H1 (cell line): ENCODE measurements at regions not wholly inside any gene's neighbourhood (a gene's known extent, or its start where the extent isn't known, plus 50 kb on each side); places are given as distances from the start of the nearest gene placed in this dataset.

Experiments used
- CTCF ChIA-PET: fragments of 300-600 bp; sonication (Branson Sonifier 250); formaldehyde crosslinking; loops from one replicate; lab custom pipeline; 2021; ENCODE audit not compliant: partially characterized antibody; lab: Charles Lee
- POLR2A ChIA-PET: fragments of 300-600 bp; sonication (Branson Sonifier 250); formaldehyde crosslinking; loops from one replicate; lab custom pipeline; 2021; ENCODE audit warnings: inconsistent platforms; ENCODE audit not compliant: partially characterized antibody; lab: Charles Lee
- DNase-seq, 2 experiments: peaks; one replicate each; pipeline versions ENCODE4 v3.0.0 to v3.0.0-alpha.2; 2010 to 2022; ENCODE audit warnings: low spot score in 2 of 2, low read depth in 1 of 2, mixed read lengths in 1 of 2
- FAIRE-seq: peaks from 2 replicates; lab custom pipeline; 2011; peaks lifted over from hg19 to GRCh38; lab: Jason Lieb, UNC
- H2AFZ ChIP-seq: 2 replicates; pipeline ENCODE4 v1.8.1; 2012; ENCODE audit warnings: low read length, inconsistent platforms
- H2AK5ac ChIP-seq: 2 replicates; pipeline ENCODE4 v1.6.1; 2013; ENCODE audit warnings: low read depth, low read length
- H2BK120ac ChIP-seq: replicated peaks from 2 replicates; pipeline ENCODE3; 2013; ENCODE audit warnings: low read depth, low read length, inconsistent platforms
- H2BK12ac ChIP-seq: 2 replicates; pipeline ENCODE4 v1.6.1; 2013; ENCODE audit warnings: low read depth, low read length
- H2BK15ac ChIP-seq: 2 replicates; pipeline ENCODE4 v1.6.1; 2013; ENCODE audit warnings: low read length
- H2BK20ac ChIP-seq: 2 replicates; pipeline ENCODE4 v1.6.1; 2013; ENCODE audit warnings: low read length
- H2BK5ac ChIP-seq: 2 replicates; pipeline ENCODE4 v1.6.1; 2013; ENCODE audit warnings: low read depth, low read length
- H3K14ac ChIP-seq: 2 replicates; pipeline ENCODE4 v1.6.1; 2013; ENCODE audit warnings: inconsistent platforms; ENCODE audit not compliant: insufficient read length
- H3K18ac ChIP-seq: 2 replicates; pipeline ENCODE4 v1.6.1; 2013; ENCODE audit warnings: low read length; ENCODE audit errors: extremely low read depth
- H3K23ac ChIP-seq: 2 replicates; pipeline ENCODE4 v1.6.1; 2013; ENCODE audit warnings: inconsistent platforms; ENCODE audit not compliant: insufficient read length
- H3K23me2 ChIP-seq: 2 replicates; pipeline ENCODE4 v1.6.1; 2013; ENCODE audit warnings: low read depth, low read length
- H3K27ac ChIP-seq: 2 replicates; pipeline ENCODE4 v1.6.1; 2011; ENCODE audit warnings: low read depth, low read length, inconsistent platforms
- H3K27me3 ChIP-seq, 4 experiments: replicated peaks in 1 of 4; 1 replicate in 1 of 4; 2 replicates in 3 of 4; pipeline versions ENCODE4 v1.6.1 to v1.8.1; 2011 to 2013; ENCODE audit warnings: low read length in 3 of 4, mild to moderate bottlenecking in 3 of 4, inconsistent platforms in 2 of 4, mixed read lengths in 2 of 4, moderate library complexity in 1 of 4; ENCODE audit not compliant: control insufficient read depth in 3 of 4, insufficient read depth in 3 of 4; ENCODE audit errors: extremely low read depth in 1 of 4
- H3K36me3 ChIP-seq, 4 experiments: 2 replicates each; pipeline versions ENCODE4 v1.6.1 to v1.8.1; 2011 to 2013; ENCODE audit warnings: mild to moderate bottlenecking in 4 of 4, low read length in 3 of 4, moderate library complexity in 2 of 4, control low read depth in 1 of 4, inconsistent platforms in 1 of 4; ENCODE audit not compliant: insufficient read depth in 4 of 4, control insufficient read depth in 2 of 4
- H3K4ac ChIP-seq: replicated peaks from 2 replicates; pipeline ENCODE3; 2013; ENCODE audit warnings: low read length, low read depth, mixed read lengths, inconsistent platforms; ENCODE audit not compliant: insufficient read length
- H3K4me1 ChIP-seq, 4 experiments: replicated peaks in 1 of 4; 1 replicate in 1 of 4; 2 replicates in 3 of 4; pipeline versions ENCODE4 v1.6.1 to v1.8.1; 2011 to 2013; ENCODE audit warnings: low read length in 3 of 4, inconsistent platforms in 2 of 4, mixed read lengths in 1 of 4; ENCODE audit not compliant: insufficient read depth in 4 of 4, control insufficient read depth in 3 of 4
- H3K4me2 ChIP-seq, 2 experiments: 2 replicates each; pipeline versions ENCODE4 v1.6.1 to v1.8.1; 2011 to 2013; ENCODE audit warnings: low read depth in 2 of 2, low read length in 2 of 2, control low read depth in 1 of 2, inconsistent platforms in 1 of 2, mild to moderate bottlenecking in 1 of 2; ENCODE audit not compliant: insufficient read depth in 1 of 2
- H3K4me3 ChIP-seq, 4 experiments: fragments of 200-600, 300-600 bp in 1 of 4; sonication (generic), shearing (Covaris generic), sonication (Bioruptor Twin) in 1 of 4; 2 replicates each; pipeline versions ENCODE4 v1.5.1 to v1.8.1; 2011 to 2016; ENCODE audit warnings: low read length in 4 of 4, low read depth in 3 of 4, control low read depth in 2 of 4, inconsistent platforms in 2 of 4, mild to moderate bottlenecking in 2 of 4, mixed read lengths in 1 of 4, moderate library complexity in 1 of 4; ENCODE audit not compliant: insufficient read depth in 2 of 4; ENCODE audit errors: extremely low read depth in 1 of 4
- H3K56ac ChIP-seq: replicated peaks from 2 replicates; pipeline ENCODE3; 2013; ENCODE audit warnings: low read depth, mild to moderate bottlenecking, mixed read lengths, low read length, inconsistent platforms; ENCODE audit not compliant: insufficient read length
- H3K79me1 ChIP-seq: 2 replicates; pipeline ENCODE4 v1.6.1; 2013; ENCODE audit warnings: low read depth, low read length, control low read depth
- H3K79me2 ChIP-seq, 2 experiments: 2 replicates each; pipeline versions ENCODE4 v1.6.1 to v1.8.1; 2012 to 2013; ENCODE audit warnings: low read length in 2 of 2, mild to moderate bottlenecking in 2 of 2, inconsistent platforms in 1 of 2; ENCODE audit not compliant: insufficient read depth in 2 of 2, control insufficient read depth in 1 of 2
- H3K9ac ChIP-seq, 4 experiments: replicated peaks in 1 of 4; 1 replicate in 1 of 4; 2 replicates in 3 of 4; pipeline versions ENCODE4 v1.6.1 to v1.8.1; 2011 to 2013; ENCODE audit warnings: low read depth in 3 of 4, low read length in 3 of 4, control low read depth in 2 of 4, mild to moderate bottlenecking in 2 of 4, moderate library complexity in 2 of 4, inconsistent platforms in 1 of 4; ENCODE audit errors: extremely low read depth in 1 of 4
- H3K9me3 ChIP-seq, 2 experiments: 2 replicates each; pipeline versions ENCODE4 v1.6.1 to v1.8.1; 2012 to 2013; ENCODE audit warnings: mild to moderate bottlenecking in 2 of 2, moderate library complexity in 2 of 2, control low read depth in 1 of 2, inconsistent platforms in 1 of 2, low read depth in 1 of 2, low read length in 1 of 2, mixed read lengths in 1 of 2; ENCODE audit not compliant: insufficient read depth in 2 of 2
- H4K20me1 ChIP-seq, 2 experiments: replicated peaks in 1 of 2; 2 replicates each; pipeline versions ENCODE3 to v1.8.1; 2011 to 2013; ENCODE audit warnings: inconsistent platforms in 2 of 2, low read length in 2 of 2, mild to moderate bottlenecking in 1 of 2; ENCODE audit not compliant: insufficient read depth in 2 of 2, control insufficient read depth in 1 of 2
- H4K5ac ChIP-seq: 2 replicates; pipeline ENCODE4 v1.6.1; 2013; ENCODE audit warnings: low read length, low read depth, mixed read lengths, inconsistent platforms; ENCODE audit not compliant: insufficient read length
- H4K8ac ChIP-seq: 2 replicates; pipeline ENCODE4 v1.8.0; 2013; ENCODE audit warnings: mild to moderate bottlenecking, moderate library complexity, low read length, inconsistent platforms; ENCODE audit not compliant: insufficient read depth; ENCODE audit errors: extremely low read depth
- H4K91ac ChIP-seq: replicated peaks from 2 replicates; pipeline ENCODE3; 2013; ENCODE audit warnings: low read length, mixed read lengths, inconsistent platforms; ENCODE audit not compliant: insufficient read length
- CREB1 ChIP-seq: IDR thresholded peaks from 2 replicates; pipeline ENCODE4 v1.6.1; 2012; ENCODE audit warnings: inconsistent platforms
- USF2 ChIP-seq: IDR thresholded peaks from 2 replicates; pipeline ENCODE4 v1.6.1; 2011; ENCODE audit warnings: low read length, improper control_type of control experiment
- WGBS, 2 experiments: shearing (Covaris generic) in 1 of 2; methylation state at CpG; one replicate each; pipeline versions ENCODE4 v1.1.6 to v1.1.7; 2013 to 2015; ENCODE audit warnings: low lambda C conversion rate in 2 of 2, mixed read lengths in 2 of 2, inconsistent platforms in 1 of 2, low coverage in 1 of 2, missing lambda C conversion rate in 1 of 2; ENCODE audit not compliant: insufficient replicate concordance in 2 of 2, insufficient coverage in 1 of 2, insufficient read length in 1 of 2; ENCODE audit errors: extremely low coverage in 1 of 2, missing lambda C conversion rate in 1 of 2; 5-methylcytosine and 5-hydroxymethylcytosine counted together

DNA sequence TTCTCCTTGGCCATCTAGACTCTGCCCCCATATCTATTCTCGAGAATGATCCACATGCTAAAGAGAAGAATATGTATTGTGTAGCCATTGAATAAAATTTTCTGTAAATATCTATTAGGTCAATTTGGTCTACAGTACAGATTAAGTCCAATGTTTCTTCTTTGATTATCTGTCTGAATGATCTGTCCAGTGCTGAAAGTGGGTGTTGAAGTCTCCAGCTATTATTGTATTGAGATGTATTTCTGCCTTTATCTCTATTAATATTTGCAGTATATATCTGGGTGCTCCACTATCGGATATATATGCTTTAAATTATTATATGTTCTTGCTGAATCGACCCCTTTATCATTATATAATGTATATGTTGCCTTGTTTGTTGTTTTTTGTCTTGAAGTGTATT is 384.9 kb upstream of the ROBO1 start:
- H3K4me1 ChIP-seq: no peaks in the 10 kb centered on the region
- H4K8ac ChIP-seq: no peak overlapping the region
- CTCF ChIA-PET: no interaction called here
- no peak overlapping the region for H4K91ac ChIP-seq
- no peaks in the 10 kb centered on the region for H3K23me2 ChIP-seq
- no peak overlapping the region for H3K23ac ChIP-seq
- no peak overlapping the region for H2BK20ac ChIP-seq
- TF ChIP-seq USF2: no peak
- TF ChIP-seq CREB1: no peak
- TF ChIP-seq, all 59 proteins: peak for 0
- Histone ChIP-seq H4K5ac (no peak overlapping the region), H3K4me3 (no peak overlapping the region), H3K14ac (no peak overlapping the region), H2BK5ac (no peak overlapping the region), H3K56ac (no peak overlapping the region), H3K27ac (no peak overlapping the region), H4K20me1 (no peaks in the 10 kb centered on the region), H2BK15ac (no peak overlapping the region), H2BK12ac (no peak overlapping the region), H3K9me3 (no peaks in the 10 kb centered on the region), H2AFZ (no peak overlapping the region), H3K9ac (no peak overlapping the region), H3K79me2 (no peaks in the 10 kb centered on the region), H3K36me3 (no peaks in the 10 kb centered on the region), H3K4ac (no peak overlapping the region), H2BK120ac (no peak overlapping the region), H3K18ac (no peak overlapping the region), H3K79me1 (no peaks in the 10 kb centered on the region), H3K27me3 (no peaks in the 10 kb centered on the region), H2AK5ac (no peak overlapping the region), H3K4me2 (no peak overlapping the region)
- WGBS, 2 experiments: 93% methylated on average over 3 of the region's 3 CpGs; no CpG with 5 or more reads in 1 of the 2 experiments
- POLR2A ChIA-PET: no interaction called here
- DNase-seq: no peak
- FAIRE-seq: no peak
